CD4-positive, alpha-beta T cell treated with Interleukin-6 for 4 hours (primary cell): ENCODE measurements at regions not wholly inside any gene's neighbourhood (a gene's known extent, or its start where the extent isn't known, plus 50 kb on each side); places are given as distances from the start of the nearest gene placed in this dataset.
A peak's percentile ranks its signal among the peaks of the same experiment; 100 is the strongest.
"Not testable (repeated sequence)": the region's sequence is repeated elsewhere in the genome, so short reads cannot be mapped to it uniquely, and the experiment has no call there.

Source experiments
- DNase-seq: peaks from one replicate; pipeline ENCODE4 v3.0.0-alpha.2; 2020; ENCODE audit warnings: mixed read lengths

GRCh38 chr7:142436601-142437000 lies 178.7 kb upstream of the PRSS58 start:
- no peak for DNase-seq

- not testable (repeated sequence) for DNase-seq
These were observed 177.7 kb upstream of the PRSS58 start for GRCh38 chr7:142435606-142436005.

- no peak for DNase-seq
These were observed 176.9 kb upstream of the PRSS58 start for GRCh38 chr7:142434666-142435167.

- not testable (repeated sequence) for DNase-seq
These were observed 176.3 kb upstream of the PRSS58 start for GRCh38 chr7:142434133-142434532.

- no peak for DNase-seq
These were observed 174.5 kb upstream of the PRSS58 start for GRCh38 chr7:142432377-142432776.

GRCh38 chr7:142431491-142431890 lies 173.6 kb upstream of the PRSS58 start:
- DNase-seq: no peak

- no peak for DNase-seq
These were observed 170.2 kb upstream of the PRSS58 start for GRCh38 chr7:142428094-142428493.

GRCh38 chr7:142425281-142425680 lies 167.4 kb upstream of the PRSS58 start:
- no peak for DNase-seq

- DNase-seq: no peak
These were observed 164.8 kb upstream of the PRSS58 start for GRCh38 chr7:142422621-142423020.

- no peak for DNase-seq
These were observed 162.9 kb upstream of the PRSS58 start for GRCh38 chr7:142420554-142421362.

- no peak for DNase-seq
These were observed 160.5 kb upstream of the PRSS58 start for GRCh38 chr7:142418326-142418725.

GRCh38 chr7:142414915-142415314 lies 157.1 kb upstream of the PRSS58 start:
- DNase-seq: no peak

- DNase-seq: no peak
These were observed 156.3 kb upstream of the PRSS58 start for GRCh38 chr7:142414135-142414534.

GRCh38 chr7:142413280-142414000 lies 155.6 kb upstream of the PRSS58 start:
- DNase-seq: no peak

GRCh38 chr7:142412551-142413193 lies 154.8 kb upstream of the PRSS58 start:
- peak; percentile 50 for DNase-seq

- DNase-seq: no peak
These were observed 151.6 kb upstream of the PRSS58 start for GRCh38 chr7:142409471-142409870.

- DNase-seq: no peak
These were observed 150.9 kb upstream of the PRSS58 start for GRCh38 chr7:142408794-142409193.

GRCh38 chr7:142407939-142408570 lies 150.2 kb upstream of the PRSS58 start:
- no peak for DNase-seq

GRCh38 chr7:142405122-142405765 lies 147.4 kb upstream of the PRSS58 start:
- no peak for DNase-seq

GRCh38 chr7:142401951-142402350 lies 144.1 kb upstream of the PRSS58 start:
- DNase-seq: no peak

- no peak for DNase-seq
These were observed 142.2 kb upstream of the PRSS58 start for GRCh38 chr7:142400042-142400533.
